OCI-LY7 (cell line): ENCODE measurements at regions not wholly inside any gene's neighbourhood (a gene's known extent, or its start where the extent isn't known, plus 50 kb on each side); places are given as distances from the start of the nearest gene placed in this dataset.

Source experiments
- EZH2phosphoT487 ChIP-seq: fragments of 200-600 bp; sonication (generic); IDR thresholded peaks from 2 replicates; pipeline ENCODE4 v1.6.1; 2018; ENCODE audit warnings: low read depth, borderline replicate concordance, mild to moderate bottlenecking, mixed run types, antibody characterized with exemption, low read length, moderate library complexity, mixed read lengths
- TF ChIP-seq, protein P1 (sequence below): fragments of 200-600 bp; sonication (generic); conservative IDR thresholded peaks from 2 replicates; pipeline ENCODE4 v1.5.1; 2014; ENCODE audit warnings: mild to moderate bottlenecking, antibody characterized with exemption, low read length, moderate library complexity, mixed read lengths

DNA sequence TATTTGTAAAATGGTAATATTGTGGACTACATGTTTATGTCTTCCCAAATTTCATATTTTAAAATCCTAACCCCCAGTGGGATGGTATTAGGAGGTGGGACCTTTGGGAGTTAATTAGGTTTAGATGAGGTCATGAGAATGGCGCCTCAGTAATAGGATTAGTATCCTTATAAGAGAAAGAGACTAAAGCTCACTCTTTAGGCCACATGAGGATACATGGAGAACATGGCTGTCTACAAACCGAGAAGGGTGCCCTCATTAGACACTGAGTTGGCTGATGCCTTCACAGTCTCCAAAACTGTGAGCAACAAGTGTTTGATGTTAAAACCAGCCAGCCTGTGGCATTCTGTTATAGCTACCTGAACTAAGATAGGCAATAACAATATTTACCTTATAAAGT is 58.3 kb upstream of the OTOGL start:
- TF ChIP-seq, protein P1, sequence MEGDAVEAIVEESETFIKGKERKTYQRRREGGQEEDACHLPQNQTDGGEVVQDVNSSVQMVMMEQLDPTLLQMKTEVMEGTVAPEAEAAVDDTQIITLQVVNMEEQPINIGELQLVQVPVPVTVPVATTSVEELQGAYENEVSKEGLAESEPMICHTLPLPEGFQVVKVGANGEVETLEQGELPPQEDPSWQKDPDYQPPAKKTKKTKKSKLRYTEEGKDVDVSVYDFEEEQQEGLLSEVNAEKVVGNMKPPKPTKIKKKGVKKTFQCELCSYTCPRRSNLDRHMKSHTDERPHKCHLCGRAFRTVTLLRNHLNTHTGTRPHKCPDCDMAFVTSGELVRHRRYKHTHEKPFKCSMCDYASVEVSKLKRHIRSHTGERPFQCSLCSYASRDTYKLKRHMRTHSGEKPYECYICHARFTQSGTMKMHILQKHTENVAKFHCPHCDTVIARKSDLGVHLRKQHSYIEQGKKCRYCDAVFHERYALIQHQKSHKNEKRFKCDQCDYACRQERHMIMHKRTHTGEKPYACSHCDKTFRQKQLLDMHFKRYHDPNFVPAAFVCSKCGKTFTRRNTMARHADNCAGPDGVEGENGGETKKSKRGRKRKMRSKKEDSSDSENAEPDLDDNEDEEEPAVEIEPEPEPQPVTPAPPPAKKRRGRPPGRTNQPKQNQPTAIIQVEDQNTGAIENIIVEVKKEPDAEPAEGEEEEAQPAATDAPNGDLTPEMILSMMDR, result no peak
- TF ChIP-seq EZH2phosphoT487, result no peak
